Left colon (tissue), 2 donors: ENCODE measurements at regions not wholly inside any gene's neighbourhood (a gene's known extent, or its start where the extent isn't known, plus 50 kb on each side); places are given as distances from the start of the nearest gene placed in this dataset.
A peak's percentile ranks its signal among the peaks of the same experiment; 100 is the strongest.
"Not testable (repeated sequence)": the region's sequence is repeated elsewhere in the genome, so short reads cannot be mapped to it uniquely, and the experiment has no call there.

Experiments used
- ATAC-seq: fragments of 200-7000 bp; cut with Tn5 transposase; one replicate; pipeline ENCODE4 v1.9.1; 2020; ENCODE audit warnings: mild to moderate bottlenecking, moderate library complexity
- DNase-seq, 2 donors: peaks; one replicate each; pipeline ENCODE4 v3.0.0-alpha.2; 2020
- intact Hi-C, 2 donors: fragments of 100-400 bp; cut with DNase I in 1 of 2; cut with micrococcal nuclease in 1 of 2; formaldehyde crosslinking; loops; one replicate each; pipeline versions ENCODE4 v1.11.2 to v1.14.0; 2022; cut with DNase I, micrococcal nuclease
- donor health status: DM: no; HTN: no; CAD: no.
- donor health status: DM: yes; HTN: yes; CAD: no.

DNA sequence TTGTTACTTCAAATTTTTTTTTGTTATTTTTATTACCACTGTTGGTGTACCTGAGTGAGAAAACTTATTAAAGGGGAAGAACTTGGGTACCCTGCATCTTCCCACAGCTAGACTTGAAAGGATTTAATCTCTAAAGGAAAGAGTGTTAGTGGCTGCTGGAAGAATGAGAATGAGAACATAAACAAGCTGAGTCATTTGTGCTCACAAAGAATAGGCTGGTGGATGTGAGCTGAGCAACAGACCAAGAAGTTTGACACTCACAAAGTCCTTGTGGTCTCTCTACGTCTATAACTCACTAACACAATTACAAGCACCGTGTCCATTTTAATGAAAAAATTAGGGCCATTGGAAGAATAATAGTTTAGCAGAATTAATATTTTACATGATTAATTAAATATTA lies 217.6 kb upstream of the ANO5 start:
- intact Hi-C loops, result no loop called here
- no peak for DNase-seq
- no peak for ATAC-seq

DNA sequence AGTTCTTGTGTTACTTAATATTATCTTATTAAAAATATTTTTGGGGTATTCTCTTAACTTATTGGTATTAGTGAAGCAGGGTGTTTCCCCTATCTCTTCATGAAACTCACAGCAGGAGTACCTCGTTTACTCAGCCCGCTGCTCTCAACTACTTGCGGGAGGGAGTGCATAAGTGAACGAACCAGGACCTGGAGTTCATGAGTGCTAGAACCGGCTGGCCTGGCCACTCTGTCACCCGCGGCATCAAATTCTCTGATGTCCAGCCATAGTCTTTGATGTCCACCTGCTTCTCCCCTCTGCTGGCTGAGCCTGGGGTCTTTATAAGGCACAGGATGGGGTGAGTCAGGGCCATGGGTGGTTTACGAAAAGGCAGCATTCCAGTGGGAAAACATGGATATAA lies 216.7 kb upstream of the ANO5 start:
- DNase-seq, result no peak
- no peak for ATAC-seq
- intact Hi-C loops, result no loop called here

DNA sequence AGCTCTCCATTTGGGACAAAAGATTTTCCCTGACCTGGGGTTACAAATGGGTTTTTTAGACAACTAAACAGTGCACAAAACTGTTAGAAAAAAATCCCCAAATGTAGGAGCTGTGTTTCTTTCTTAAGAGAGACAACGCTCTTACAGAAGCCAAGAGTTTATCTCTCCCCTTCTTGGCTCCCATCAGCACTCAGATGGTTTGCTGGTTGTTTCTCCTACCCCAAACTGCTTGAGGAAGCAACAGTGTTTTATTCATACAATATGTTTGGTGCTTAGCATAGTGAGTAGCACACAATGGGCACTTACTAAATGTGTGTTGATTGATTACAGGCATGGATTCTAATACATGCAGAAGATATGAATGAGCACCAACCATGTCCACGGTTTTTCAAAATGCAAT lies 209.5 kb upstream of the ANO5 start:
- DNase-seq (no peak), ATAC-seq (no peak)
- intact Hi-C loops, result no loop called here

DNA sequence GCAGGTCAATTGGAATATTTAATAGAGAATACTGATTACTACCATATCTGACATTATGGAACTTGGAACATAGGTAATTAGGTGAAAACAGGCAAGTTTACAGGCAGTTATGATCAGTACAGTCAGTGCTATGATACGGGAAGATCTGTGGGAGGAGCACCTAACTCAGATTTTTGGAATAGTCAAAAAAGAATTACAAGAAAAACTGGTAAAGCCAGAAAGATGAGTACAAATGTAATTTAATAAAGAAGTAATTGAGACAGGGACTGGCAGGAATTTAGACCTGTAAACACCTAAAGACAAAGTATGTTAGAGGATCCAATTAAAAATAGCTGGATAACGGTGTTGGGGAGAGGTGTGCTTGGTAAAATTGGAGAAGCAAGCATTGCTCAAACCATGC lies 206.5 kb upstream of the ANO5 start:
- DNase-seq, result no peak
- intact Hi-C loops, result no loop called here
- no peak for ATAC-seq

DNA sequence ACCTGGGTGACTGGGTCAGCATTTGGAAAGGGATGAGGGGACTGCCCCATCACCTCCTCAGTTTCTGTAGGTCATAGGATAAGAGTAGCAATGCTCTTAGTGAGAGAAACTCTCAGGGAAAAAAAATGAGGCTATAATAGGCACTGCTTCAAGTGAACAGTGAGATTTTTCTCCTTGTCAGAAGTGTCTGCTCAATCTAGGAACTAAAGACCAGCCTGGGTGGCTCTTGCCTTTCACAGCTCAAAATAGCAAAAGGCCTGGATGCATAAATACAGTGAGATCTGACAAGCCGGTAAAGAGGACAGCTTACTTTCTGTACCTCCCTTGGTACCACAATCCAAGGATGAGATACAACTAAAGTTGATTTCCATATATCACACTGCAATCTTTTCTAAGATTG lies 205.6 kb upstream of the ANO5 start:
- no peak for DNase-seq
- no peak for ATAC-seq
- intact Hi-C loops, result no loop called here

DNA sequence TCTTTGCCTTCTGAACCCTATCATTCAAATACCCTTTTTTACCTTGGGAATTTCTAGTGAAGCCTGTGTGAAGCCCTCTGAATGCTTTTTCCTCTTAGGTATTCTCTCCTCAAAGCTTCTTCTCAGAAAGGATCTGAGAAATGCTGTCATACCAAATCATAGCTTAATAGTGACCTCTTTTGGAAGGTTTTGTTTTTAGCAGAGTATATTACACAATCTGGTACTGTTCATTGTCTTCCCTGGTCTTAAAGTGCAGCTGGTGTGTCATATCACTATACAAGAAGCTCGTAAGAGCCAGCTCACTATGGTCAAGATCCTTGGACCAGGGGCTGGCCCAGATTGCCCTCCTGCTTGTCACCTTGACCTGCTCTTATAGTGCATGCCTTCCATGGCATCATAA lies 204.4 kb upstream of the ANO5 start:
- ATAC-seq (no peak), DNase-seq (no peak)
- intact Hi-C loops, result no loop called here

DNA sequence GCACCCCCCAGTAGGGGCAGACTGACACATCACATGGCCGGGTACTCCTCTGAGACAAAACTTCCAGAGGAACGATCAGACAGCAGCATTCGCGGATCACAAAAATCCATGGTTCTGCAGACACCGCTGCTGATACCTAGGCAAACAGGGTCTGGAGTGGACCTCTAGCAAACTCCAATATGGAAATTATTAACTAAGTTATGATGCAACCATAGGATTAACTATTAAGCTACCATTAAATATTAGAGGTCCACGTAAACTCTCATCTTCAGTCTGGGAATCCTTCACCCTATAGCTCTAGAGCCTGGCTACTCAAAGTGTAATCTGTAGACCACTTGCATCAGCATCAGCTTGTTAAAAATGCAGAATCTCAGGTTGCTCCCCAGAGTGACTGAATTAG lies 191.1 kb upstream of the ANO5 start:
- ATAC-seq, intact Hi-C loops, DNase-seq: not testable (repeated sequence)

DNA sequence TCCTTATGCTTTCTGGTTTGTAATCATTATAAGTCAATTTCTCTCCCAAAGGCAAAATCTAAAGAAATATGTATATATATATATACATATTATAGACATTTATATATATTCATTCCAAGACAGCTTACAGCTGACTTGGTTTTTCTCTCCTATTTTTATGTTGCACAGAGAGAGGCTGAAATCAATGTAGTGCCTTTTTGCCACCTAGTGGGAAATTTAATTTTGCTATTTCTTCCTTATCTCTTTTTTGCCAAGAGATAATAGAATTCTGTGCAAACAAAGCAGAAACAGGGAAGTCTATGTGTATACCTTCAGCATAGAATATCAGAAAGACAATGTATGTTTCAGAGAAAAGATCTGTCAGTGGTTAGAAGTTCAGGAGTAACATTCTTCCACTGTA lies 186.0 kb upstream of the ANO5 start:
- DNase-seq (no peak), ATAC-seq (no peak)
- intact Hi-C loops, result no loop called here

DNA sequence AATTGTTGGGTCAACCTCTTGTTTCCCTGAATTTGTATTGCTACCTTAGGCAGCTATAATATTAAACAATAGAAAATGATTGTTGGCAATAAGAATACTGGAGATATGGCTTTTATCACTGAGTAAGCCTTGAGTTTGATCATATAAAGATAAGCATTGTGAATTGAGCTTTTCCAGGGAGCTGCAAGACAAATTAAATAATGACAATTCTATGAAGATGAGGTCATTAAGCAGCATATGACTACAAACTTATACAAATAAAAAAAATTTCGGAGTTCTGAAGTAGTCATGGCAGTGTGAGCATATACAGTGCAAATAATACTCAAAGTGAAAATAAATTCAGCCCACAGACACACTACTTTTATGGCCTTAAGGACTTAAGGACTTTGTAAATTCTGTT lies 161.1 kb upstream of the ANO5 start:
- intact Hi-C loops, result no loop called here
- DNase-seq (no peak), ATAC-seq (no peak)

DNA sequence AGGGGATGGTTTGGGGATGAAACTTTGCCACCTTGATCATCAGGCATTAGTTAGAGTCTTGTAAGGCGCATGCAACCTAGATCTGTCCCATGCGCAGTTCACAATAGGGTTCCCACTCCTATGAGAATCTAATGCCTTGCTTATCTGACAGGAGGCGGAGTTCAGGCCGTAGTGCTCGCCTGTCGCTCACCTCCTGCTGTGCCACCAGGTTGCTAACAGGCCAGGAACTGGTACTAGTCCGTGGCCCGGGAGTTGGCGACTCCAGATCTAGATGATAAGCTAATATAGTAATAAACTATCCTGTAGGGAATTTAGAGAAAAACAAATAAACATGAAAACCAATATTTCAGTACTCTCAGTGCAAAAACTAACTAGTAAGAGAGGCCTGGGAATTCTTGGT lies 155.4 kb upstream of the ANO5 start:
- DNase-seq, result no peak
- intact Hi-C loops, result no loop called here
- ATAC-seq, result no peak

DNA sequence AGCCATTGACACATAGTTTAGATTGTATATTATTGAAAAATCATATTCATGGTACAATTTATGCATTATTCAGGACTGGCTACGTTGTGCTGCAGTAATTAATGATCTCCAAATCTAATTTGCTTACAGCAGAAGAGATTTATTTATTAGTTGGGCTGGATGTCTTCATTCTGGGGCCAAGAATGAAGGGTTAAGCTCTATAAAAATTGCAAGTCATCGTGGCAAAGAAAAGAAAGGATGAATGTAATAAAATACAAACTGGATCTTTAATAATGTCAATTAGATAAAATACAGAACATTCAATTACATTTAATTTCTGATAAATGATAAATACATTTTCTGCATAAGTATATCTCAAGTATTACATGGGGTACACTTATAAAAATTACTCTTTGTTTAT lies 151.8 kb upstream of the ANO5 start:
- intact Hi-C loops, result no loop called here
- no peak for DNase-seq
- no peak for ATAC-seq

DNA sequence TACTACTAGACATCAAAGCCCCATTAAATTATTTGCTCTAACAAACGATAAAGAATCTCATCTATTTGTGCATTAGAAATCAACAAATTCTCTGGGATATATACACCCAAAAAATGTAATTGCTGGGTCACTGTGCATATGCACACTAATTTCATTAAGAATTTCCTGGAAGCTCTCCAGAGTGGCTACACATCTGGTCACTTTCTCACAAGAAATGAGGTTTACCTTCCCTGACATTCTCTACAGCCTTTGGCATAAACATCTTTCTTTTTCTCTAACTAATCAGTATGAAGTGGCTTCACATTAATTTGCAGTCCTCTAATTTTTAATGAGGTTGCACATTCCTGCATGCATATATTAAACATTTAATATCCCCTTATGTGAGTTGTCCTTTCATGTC lies 150.8 kb upstream of the ANO5 start:
- DNase-seq (no peak), ATAC-seq (no peak)
- intact Hi-C loops, result no loop called here

DNA sequence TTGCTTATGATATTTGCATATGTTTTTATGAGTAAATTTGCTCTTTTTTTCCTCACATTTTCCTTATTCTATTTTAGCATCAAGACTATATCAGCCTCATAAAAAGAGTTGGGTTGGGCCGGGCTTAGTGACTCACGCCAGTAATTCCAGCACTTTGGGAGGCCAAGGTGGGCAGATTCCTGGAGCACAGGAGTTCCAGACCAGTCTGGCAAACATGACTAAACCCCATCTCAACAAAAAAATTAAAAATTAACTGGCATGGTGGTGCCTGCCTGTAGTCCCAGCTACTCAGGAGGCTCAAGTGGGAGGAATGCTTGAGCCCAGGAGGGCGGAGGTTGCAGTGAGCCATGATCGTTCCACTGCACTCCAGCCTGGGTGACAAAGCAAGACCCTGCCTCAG lies 148.8 kb upstream of the ANO5 start:
- peak; percentile 24 for ATAC-seq

DNA sequence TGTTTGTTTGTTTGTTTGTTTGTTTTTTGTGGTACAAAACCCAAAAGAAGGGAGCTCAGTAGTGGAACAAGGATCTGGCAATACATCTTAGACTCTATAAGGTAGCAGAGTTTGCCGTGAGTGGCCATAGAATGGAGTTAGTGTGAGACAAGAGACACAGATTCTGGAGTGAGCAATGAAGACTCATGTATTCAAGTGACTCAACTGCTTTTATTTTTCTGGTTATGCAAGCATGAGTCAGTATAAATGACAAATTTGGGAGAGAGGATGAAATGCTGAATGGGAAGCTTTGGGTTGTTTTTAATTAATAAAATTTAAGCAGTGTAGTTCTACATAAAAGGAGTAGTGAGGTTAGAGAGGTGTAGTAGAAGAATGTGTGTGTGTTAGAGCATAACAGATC lies 143.6 kb upstream of the ANO5 start:
- intact Hi-C loops, result no loop called here
- no peak for ATAC-seq

More for the DNA sequence above, 148.8 kb upstream of the ANO5 start:
- intact Hi-C loops, result no loop called here
- no peak for DNase-seq

DNA sequence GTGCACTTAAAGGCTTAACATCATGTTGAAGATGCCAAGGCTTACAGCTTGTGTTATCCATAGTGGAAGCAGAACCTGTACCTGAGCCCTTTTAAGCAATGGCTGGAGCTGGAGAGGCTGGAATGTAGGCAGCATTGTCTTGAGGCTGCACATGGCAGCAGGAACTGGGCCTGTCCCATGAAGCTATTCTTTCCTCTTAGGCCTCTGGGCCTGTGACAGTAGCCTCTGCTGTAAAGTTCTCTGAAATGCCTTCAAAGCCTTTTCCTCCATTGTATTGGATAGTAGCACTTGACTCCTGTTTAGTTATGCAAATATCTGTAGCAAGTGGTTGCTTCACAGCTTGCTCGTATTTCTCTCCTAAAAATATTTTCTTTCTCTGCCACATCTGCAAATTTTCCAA lies 127.4 kb upstream of the ANO5 start:
- DNase-seq (no peak), ATAC-seq (no peak)
- intact Hi-C loops, result no loop called here

More for the DNA sequence above, 143.6 kb upstream of the ANO5 start:
- DNase-seq, result no peak

DNA sequence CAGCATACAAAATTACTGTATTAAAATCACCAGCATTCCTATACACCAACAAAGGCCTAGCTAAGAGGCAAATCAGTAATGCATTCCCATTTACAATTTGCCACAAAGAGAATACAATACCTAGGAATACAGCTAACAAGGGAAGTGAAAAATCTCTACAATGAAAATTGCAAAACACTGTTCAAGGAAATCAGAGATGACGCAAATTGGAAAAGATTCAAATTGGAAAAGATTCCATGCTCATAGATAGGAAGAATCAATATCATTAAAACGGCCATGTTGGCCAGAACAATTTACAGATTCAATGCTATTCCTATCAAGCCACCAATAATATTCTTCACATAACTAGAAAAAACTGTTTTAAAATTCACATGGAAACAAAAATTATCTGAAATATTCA lies 123.0 kb upstream of the ANO5 start:
- intact Hi-C loops, result no loop called here
- ATAC-seq (no peak), DNase-seq (no peak)

DNA sequence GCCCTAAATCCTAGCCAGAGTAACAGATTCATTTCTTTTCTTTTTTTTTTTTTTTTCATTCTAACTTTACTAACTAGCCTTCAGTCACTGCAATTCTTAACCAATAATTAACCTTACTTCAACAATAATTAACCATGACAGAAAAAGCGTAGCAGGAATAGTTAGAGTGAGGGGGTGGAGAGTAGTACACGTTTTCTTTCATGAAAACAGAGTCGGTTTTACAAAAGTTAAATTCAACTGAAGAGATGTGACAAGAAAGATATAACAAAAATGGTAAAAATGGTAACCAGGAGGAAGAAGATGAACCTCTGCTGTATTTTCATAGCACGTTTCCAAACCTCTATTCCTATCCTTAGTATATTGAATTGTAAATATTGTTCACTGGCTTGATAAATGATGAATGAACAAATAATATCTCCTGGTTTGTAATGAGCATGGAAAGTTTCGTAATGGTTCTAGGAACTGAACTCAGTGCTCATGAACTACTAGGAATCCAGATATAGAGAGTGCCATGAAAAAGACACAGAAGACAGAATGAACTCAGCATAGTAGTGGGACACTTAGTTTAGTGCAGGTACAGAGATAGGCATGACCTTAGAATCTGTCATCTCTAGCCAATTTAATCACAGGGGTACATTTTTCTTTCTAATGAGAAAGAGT lies 116.5 kb upstream of the ANO5 start:
- intact Hi-C loops, result no loop called here
- DNase-seq, result no peak
- no peak for ATAC-seq

DNA sequence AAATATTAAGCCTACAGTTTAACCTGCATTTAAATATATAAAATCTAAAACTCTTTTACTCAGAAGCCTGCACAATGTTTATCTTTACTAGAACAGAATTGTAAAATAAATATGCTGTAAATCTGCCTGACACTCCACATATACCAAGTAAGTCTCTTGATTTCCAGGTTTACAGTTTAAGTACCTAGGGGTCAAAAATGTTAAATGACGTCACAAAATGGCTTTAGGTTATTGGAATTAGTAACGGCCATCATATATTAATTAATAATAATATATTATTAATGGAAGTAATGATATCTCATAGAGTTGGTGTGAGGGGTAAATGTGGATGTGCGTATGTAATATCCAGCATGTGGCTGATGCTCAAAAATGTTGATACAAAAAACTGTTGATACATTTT lies 114.8 kb upstream of the ANO5 start:
- DNase-seq (no peak), ATAC-seq (no peak)
- intact Hi-C loops, result no loop called here

DNA sequence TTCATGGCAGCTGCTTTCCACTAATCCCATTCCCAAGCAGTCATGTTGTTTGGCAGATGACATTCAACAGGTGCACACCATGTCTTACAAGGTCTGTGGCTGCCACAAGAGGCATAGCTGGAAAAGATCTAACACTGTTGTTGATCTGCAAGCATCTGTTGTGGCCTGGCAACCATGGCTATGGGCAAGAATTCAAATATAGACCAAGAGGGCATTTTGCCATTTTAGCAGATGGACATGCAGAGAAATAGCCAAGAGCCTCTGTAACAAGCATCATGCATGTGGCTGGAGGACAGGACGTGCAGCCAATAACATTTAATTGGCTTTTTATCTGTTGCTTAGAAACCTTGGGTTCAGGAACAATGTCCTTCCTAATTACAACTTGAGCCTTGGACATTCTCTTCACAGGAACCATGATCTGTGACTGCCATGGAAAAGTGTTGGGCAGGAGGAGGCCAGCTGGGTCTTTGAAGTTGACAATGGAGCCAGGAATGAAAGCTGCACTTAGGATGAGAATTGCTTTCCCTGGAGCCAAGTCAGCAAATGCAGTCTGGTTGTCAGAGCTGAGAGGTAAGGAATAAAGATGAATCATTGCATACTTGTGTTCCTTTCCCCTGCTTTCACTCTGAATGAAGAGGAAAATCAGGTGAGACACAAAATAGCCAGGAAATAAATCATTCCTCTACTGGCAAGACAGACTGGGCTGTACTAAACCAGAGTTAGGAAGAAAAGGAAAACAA lies 113.6 kb upstream of the ANO5 start:
- no peak for DNase-seq
- no peak for ATAC-seq
- intact Hi-C loops, result no loop called here

DNA sequence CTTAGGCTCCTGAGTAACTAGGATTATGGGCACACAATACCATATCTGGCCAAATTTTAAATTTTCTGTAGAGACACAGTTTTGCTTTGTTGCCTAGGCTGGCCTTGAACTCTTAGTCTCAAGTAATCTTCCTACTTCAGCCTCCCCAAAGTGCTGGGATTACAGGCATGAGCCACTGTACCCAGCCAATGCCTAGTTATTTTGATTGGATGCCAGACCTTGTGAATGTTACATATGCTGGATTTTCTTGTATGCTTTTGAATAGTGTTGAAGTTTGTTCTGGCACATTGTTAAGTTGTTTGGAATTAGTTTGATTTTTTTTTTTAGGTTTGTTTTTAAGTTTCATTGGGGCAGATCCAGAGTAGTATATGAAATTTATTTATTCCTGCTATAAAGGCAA lies 110.7 kb upstream of the ANO5 start:
- no peak for ATAC-seq
- intact Hi-C loops, result no loop called here

DNA sequence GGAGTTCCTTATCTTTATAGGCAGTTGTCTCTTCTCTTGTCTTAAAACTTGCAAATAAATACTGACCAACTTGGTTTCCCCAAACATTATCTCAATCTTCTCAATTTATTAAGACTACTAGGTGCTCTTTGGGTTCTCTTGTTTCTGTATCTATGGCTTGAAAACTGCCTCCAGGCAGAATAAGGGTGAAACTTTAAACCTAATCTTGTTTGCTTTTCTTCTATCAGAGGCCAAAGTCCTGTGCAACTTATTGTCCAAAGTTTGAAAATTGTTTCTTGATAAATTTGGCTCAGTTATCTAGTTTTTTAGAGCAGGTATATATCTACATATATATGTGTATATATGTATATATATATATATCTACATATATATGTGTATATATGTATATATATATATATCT lies 110.1 kb upstream of the ANO5 start:
- no peak for ATAC-seq
- DNase-seq, result no peak
- intact Hi-C loops, result no loop called here

More for the DNA sequence above, 110.7 kb upstream of the ANO5 start:
- no peak for DNase-seq
